WTC11 (cell line): ENCODE measurements at regions not wholly inside any gene's neighbourhood (a gene's known extent, or its start where the extent isn't known, plus 50 kb on each side); places are given as distances from the start of the nearest gene placed in this dataset.

Experiments used
- ATAC-seq: fragments of 200-7000 bp; cut with Tn5 transposase; 2 replicates; pipeline ENCODE4 v1.10.0; 2021; ENCODE audit warnings: mild to moderate bottlenecking, moderate library complexity
- CTCF ChIA-PET: fragments of 300-600 bp; sonication (Branson Sonifier 250); formaldehyde crosslinking; loops from one replicate; lab custom pipeline; 2021; ENCODE audit warnings: antibody characterized with exemption; lab: Charles Lee
- POLR2A ChIA-PET: fragments of 350-600 bp; sonication (Branson Sonifier 250); formaldehyde crosslinking; loops from one replicate; lab custom pipeline; 2021; ENCODE audit warnings: antibody characterized with exemption; lab: Charles Lee
- DNase-seq: peaks from one replicate; pipeline ENCODE4 v3.0.0; 2021; ENCODE audit warnings: low spot score
- H3K27ac Mint-ChIP-seq: 2 replicates; pipeline ENCODE4 v1.8.0; 2021; ENCODE audit warnings: mixed read lengths
- H3K27me3 Mint-ChIP-seq: 2 replicates; pipeline ENCODE4 v1.8.0; 2021; ENCODE audit warnings: low read depth, mild to moderate bottlenecking, moderate library complexity, mixed read lengths
- H3K36me3 Mint-ChIP-seq: 2 replicates; pipeline ENCODE4 v1.8.0; 2021; ENCODE audit warnings: mixed read lengths
- H3K4me1 Mint-ChIP-seq: 2 replicates; pipeline ENCODE4 v1.8.0; 2022; ENCODE audit warnings: mixed read lengths
- H3K4me3 Mint-ChIP-seq: 2 replicates; pipeline ENCODE4 v1.8.0; 2021; ENCODE audit warnings: mild to moderate bottlenecking, moderate library complexity, mixed read lengths
- H3K9me3 Mint-ChIP-seq: 2 replicates; pipeline ENCODE4 v1.8.0; 2021; ENCODE audit warnings: mixed read lengths
- ARID4B ChIP-seq: sonication (generic); formaldehyde crosslinking; IDR thresholded peaks from 2 replicates; pipeline ENCODE4 v1.8.0; 2023; ENCODE audit warnings: missing genetic modification reagents, mild to moderate bottlenecking, borderline replicate concordance
- ELF4 ChIP-seq: sonication (generic); formaldehyde crosslinking; IDR thresholded peaks from 2 replicates; pipeline ENCODE4 v1.8.1; 2022; ENCODE audit warnings: low read depth, mild to moderate bottlenecking, moderate library complexity, missing genetic modification reagents
- JUN ChIP-seq: sonication (generic); formaldehyde crosslinking; IDR thresholded peaks from 2 replicates; pipeline ENCODE4 v1.8.0; 2023; ENCODE audit warnings: mild to moderate bottlenecking, missing genetic modification reagents
- NR1H2 ChIP-seq: sonication (generic); formaldehyde crosslinking; IDR thresholded peaks from 2 replicates; pipeline ENCODE4 v1.9.0; 2021; ENCODE audit warnings: mild to moderate bottlenecking, moderate library complexity, missing genetic modification reagents
- NR2C2 ChIP-seq: sonication (generic); formaldehyde crosslinking; IDR thresholded peaks from 2 replicates; pipeline ENCODE4 v1.8.0; 2022; ENCODE audit warnings: mild to moderate bottlenecking, missing genetic modification reagents
- SMAD4 ChIP-seq: sonication (generic); formaldehyde crosslinking; IDR thresholded peaks from 2 replicates; pipeline ENCODE4 v1.8.0; 2022; ENCODE audit warnings: mild to moderate bottlenecking, missing genetic modification reagents
- SP1 ChIP-seq: sonication (generic); formaldehyde crosslinking; conservative IDR thresholded peaks from 2 replicates; pipeline ENCODE4 v1.8.1; 2022; ENCODE audit warnings: missing genetic modification reagents
- USF2 ChIP-seq: sonication (generic); formaldehyde crosslinking; IDR thresholded peaks from 2 replicates; pipeline ENCODE4 v1.8.1; 2023; ENCODE audit warnings: mild to moderate bottlenecking, missing genetic modification reagents, moderate library complexity
- ZNF263 ChIP-seq: sonication (generic); formaldehyde crosslinking; IDR thresholded peaks from 2 replicates; pipeline ENCODE4 v1.8.1; 2022; ENCODE audit warnings: low read depth, mild to moderate bottlenecking, moderate library complexity, missing genetic modification reagents
- ZNF423 ChIP-seq: fragments of 250-450 bp; sonication (Bioruptor Pico); IDR thresholded peaks from 2 replicates; pipeline ENCODE4 v2.1.2; 2022; ENCODE audit warnings: mild to moderate bottlenecking, moderate library complexity

- TF ChIP-seq ARID4B (CRISPR knock-in tag), result no peak
- TF ChIP-seq NR2C2 (CRISPR knock-in tag), result no peak
- TF ChIP-seq JUN (CRISPR knock-in tag), result no peak
- TF ChIP-seq SP1, result no peak
- no peak for TF ChIP-seq SMAD4
- TF ChIP-seq ZNF423, result no peak
- no peak for TF ChIP-seq USF2 (CRISPR knock-in tag)
Observed at GRCh38 chr10:65847436-65848230, 1078.2 kb upstream of the LRRTM3 start (continued).

- no peaks in the 10 kb centered on the region for H3K27me3 Mint-ChIP-seq
- no peak overlapping the region for H3K4me3 Mint-ChIP-seq
- no peak overlapping the region for H3K27ac Mint-ChIP-seq
- no peaks in the 10 kb centered on the region for H3K36me3 Mint-ChIP-seq
- DNase-seq (no peak), ATAC-seq (no peak)
- CTCF ChIA-PET, result no interaction called here
- TF ChIP-seq NR1H2 (CRISPR knock-in tag), result no peak
- no peak for TF ChIP-seq ELF4 (CRISPR knock-in tag)
- no peaks in the 10 kb centered on the region for H3K4me1 Mint-ChIP-seq
- no peaks in the 10 kb centered on the region for H3K9me3 Mint-ChIP-seq
- POLR2A ChIA-PET, result no interaction called here
Observed at GRCh38 chr10:65858841-65859240, 1067.0 kb upstream of the LRRTM3 start.

- Mint-ChIP-seq H3K4me3 (no peak overlapping the region), H3K36me3 (no peaks in the 10 kb centered on the region), H3K27me3 (no peaks in the 10 kb centered on the region), H3K9me3 (no peaks in the 10 kb centered on the region), H3K27ac (no peak overlapping the region), H3K4me1 (no peaks in the 10 kb centered on the region)
- DNase-seq (no peak), ATAC-seq (no peak)
- ChIA-PET POLR2A (no interaction called here), CTCF (no interaction called here)
- TF ChIP-seq ZNF263, result no peak
Observed at GRCh38 chr10:65861249-65861648, 1064.6 kb upstream of the LRRTM3 start.
